Activated CD8-positive, alpha-beta memory T cell treated with anti-CD3 and anti-CD28 coated beads for 1 hour (primary cell): ENCODE measurements at regions not wholly inside any gene's neighbourhood (a gene's known extent, or its start where the extent isn't known, plus 50 kb on each side); places are given as distances from the start of the nearest gene placed in this dataset.
"Not testable (repeated sequence)": the region's sequence is repeated elsewhere in the genome, so short reads cannot be mapped to it uniquely, and the experiment has no call there.

ENCODE experiments used
- DNase-seq, 2 donors: peaks; one replicate each; pipeline ENCODE4 v3.0.0-alpha.2; 2020; ENCODE audit warnings: low read depth in 1 of 2; ENCODE audit errors: extremely low read depth in 1 of 2

GRCh38 chr1:213415691-213416380, 364.8 kb downstream of the RPS6KC1 start:
- no peak for DNase-seq

DNA sequence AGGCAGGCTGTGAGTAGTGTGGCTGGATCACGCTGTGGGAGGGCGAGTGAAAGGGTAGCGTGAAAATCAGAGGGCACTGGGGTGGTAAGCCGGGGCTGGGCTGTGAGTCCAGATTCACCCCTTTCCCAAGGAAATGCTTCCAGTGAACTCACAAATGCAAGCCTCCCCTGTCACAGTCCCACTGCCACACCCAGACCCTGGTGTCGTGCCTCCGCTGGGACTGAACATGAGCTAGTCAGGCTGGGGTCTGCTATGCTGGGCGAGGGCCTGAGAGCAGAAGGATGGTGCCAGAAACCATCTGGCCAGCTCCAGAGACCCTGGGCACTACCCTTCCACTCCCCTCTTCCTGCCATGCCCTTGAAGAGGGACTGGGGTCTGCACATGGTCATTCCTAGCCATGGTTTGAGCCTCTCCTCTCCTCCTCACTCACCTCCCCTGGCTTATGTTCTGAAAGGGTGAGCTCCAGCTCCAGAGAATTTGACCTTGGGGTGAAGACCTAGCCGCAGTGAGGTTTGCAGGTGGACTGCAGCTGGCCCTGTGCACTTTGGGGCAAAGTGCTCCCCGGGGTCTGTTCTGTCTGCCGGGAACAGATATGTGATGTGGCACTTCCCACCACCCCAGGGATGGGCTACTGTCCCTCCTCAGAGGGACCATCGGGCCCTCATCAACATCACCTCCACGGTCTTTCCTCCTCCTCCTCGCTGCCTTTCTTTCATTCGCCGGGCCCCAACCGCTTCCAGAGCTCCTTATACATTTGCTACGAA, 365.6 kb downstream of the RPS6KC1 start:
- DNase-seq = no peak

DNA sequence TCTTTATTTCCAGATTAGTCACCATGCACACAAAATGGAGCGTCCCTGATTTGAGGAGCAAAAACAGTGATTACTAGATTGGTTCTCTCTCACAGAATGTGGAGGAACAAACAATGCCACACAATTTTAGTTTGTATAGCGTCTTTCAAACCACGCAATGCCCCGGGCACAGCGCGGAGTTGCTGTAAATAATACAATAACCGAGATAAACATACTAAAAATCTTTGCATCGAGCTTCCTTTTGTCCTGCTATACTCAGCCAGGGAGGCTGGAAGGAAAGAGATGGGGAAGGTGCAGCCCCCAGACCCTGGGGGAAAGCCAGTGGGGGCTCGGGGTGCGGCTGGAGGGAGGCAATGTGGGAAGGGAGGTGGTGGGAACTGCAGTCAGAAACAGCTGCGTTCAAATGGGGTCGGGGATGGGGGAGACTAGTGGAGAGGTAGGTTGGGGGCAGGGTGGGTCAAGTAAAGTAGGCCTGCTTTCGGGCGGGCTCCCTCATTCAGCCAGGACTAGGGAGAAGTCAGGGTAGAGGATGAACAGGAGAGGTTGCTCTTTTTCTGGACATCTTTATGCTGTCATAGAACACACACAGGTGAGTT, 366.3 kb downstream of the RPS6KC1 start:
- DNase-seq = no peak

GRCh38 chr1:213417846-213418245, 366.8 kb downstream of the RPS6KC1 start:
- no peak for DNase-seq

- DNase-seq = no peak
These were observed 367.4 kb downstream of the RPS6KC1 start for GRCh38 chr1:213418268-213419071.

DNA sequence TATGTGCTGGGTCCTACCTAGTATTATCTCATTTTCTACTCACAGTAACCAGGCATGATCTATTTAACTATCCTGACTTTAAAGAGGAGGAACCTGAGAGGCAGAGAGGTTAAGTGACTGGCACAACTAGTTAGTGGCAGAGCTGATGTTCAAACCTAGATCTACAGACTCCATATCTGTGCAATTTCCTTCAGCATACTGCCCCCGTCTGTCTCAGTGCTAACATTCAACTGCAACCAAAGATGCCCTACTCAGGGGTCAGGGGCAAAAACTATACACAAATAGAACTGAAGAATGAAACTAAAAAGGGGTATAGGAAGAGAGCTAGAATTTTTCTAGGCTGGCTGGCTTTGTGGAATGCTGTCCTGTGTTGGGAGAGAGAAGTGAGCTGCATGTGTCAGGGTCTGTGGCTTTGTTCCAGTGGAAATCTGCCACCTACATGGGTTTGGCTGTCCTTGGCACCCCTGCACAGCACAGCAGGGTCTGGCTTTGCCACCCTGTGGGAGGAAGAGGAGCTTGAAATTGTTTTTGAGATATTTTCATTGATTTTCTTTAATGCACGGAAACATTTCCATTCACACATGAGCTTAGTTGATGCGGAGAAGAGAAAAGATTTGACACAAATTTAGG, 368.5 kb downstream of the RPS6KC1 start:
- no peak for DNase-seq

GRCh38 chr1:213421178-213421577, 370.1 kb downstream of the RPS6KC1 start:
- not testable (repeated sequence) for DNase-seq

GRCh38 chr1:213423041-213423440, 372.0 kb downstream of the RPS6KC1 start:
- DNase-seq = no peak

DNA sequence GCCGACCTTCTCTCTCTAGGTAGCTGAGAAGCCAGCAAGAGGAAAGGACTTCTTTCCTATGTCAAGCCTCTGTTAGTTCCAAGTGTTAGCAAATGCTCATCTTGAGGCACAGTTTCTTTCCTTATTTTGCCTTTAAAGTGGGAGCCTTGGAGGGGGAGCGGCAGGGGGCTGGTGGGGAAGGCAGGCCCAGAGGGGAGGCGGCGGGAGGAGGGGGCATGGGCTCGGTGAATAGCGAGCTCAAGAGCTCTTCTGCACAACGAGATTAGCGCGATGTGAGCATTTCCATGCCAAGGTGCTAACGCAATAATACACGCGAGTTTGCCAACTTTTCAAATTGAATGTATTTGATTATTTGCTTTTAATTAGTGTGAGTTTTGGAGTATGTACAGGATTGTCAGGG, 372.6 kb downstream of the RPS6KC1 start:
- no peak for DNase-seq

- no peak for DNase-seq
These were observed 374.5 kb downstream of the RPS6KC1 start for GRCh38 chr1:213425376-213426030.

- no peak for DNase-seq
These were observed 378.6 kb downstream of the RPS6KC1 start for GRCh38 chr1:213429642-213430041.

DNA sequence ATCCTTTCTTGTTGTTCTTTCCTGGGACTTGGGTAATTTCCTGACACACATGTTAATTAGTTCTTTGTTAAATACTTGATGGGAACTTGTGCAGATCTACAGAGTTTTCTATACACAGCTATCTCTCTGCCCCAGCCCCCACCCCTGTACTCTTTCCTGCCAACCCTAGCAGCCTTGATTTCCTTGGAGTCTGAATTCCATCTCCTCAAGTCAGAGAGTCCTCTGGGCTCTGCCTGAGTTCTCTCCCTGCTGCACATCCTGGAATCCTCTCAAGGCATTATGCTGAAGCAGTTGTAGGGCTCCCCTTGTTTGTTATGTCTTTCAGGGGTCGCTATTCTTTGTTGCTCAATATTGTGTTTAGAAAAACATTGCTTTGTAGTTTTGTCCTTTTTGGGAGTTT, 384.7 kb downstream of the RPS6KC1 start:
- DNase-seq = no peak

- no peak for DNase-seq
These were observed 387.3 kb downstream of the RPS6KC1 start for GRCh38 chr1:213438339-213438738.

DNA sequence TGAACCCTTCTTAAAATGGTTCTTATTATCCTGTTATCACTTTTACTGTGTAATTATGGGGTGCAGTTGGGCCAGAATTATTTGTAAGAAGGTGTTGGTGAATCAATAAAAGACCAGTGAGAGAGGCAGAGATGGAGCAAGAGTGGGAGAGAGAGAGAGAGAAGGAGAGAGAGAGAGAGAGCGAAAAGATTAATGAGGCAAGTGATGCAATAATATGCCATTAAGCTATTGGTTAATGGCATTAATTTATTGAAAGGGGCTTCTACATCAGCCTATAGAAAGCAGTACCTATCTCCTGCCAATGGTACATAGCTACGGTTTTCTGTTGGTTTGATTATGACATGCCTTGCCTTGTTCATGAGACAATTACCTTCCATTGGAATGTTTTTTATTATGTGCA, 388.7 kb downstream of the RPS6KC1 start:
- no peak for DNase-seq

DNA sequence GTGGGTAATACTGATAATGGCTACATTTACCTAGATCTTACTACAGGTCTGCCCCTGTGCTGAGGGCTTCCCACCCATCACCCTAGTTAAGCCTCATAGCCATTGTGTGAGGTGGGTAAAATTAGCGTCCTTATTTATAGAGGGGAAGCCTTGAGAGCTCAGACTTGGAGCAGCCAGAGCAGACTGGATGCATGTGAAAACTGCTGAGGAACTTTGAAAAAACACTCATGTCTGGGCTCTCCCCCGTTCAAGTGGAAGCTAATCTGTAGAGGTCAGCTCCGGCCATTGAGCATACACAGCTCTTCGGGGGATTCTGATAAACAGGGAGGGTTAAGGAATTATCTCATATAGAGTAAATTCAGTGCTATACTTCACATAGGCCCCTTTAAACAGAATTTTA, 389.7 kb downstream of the RPS6KC1 start:
- no peak for DNase-seq

- DNase-seq = no peak
These were observed 392.4 kb downstream of the RPS6KC1 start for GRCh38 chr1:213443415-213443814.

GRCh38 chr1:213444224-213444623, 393.2 kb downstream of the RPS6KC1 start:
- no peak for DNase-seq

- DNase-seq = no peak
These were observed 395.5 kb downstream of the RPS6KC1 start for GRCh38 chr1:213446496-213446895.

DNA sequence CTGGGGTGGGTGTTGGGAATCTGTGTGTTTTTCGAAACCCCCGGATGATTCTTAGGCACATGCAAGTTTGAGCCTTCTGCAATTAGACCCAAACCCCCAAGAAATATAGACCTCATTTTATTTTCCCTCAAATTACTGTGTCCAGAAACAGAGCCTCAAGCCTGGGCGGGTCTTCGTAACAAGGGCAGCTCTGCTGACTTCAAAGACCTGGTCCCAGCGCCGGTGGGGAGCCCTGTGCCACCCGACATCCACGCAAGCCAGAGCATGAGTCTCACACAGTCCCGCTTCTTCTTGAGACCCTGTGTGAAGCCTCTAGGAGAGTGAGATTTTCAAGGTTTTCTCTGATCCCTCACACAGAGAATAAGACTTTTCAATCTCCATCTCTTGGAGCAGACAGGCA, 397.3 kb downstream of the RPS6KC1 start:
- no peak for DNase-seq

DNA sequence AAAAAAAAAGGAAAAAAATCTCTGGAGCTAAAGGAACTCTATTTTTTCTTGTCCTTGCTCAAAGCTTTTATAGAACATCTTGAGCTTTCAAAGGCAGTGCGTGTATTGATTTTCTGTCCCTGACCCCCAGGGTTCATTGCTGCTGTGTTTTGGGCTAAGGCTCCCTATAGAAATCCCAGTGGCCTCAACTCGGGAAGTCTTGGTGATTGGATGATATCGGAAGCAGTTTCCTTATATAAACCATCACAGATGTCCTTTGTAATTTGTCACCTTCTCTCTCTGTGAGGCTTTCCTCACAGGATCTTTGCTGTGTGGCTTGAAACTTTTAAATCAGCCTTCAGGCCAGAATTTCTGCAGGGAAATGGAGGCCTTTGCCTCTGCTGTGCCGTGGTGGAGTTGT, 397.7 kb downstream of the RPS6KC1 start:
- DNase-seq = no peak
